ENCODE measurements at regions not wholly inside any gene's neighbourhood (a gene's known extent, or its start where the extent isn't known, plus 50 kb on each side); places are given as distances from the start of the nearest gene placed in this dataset.

- DNase-seq = no peak
Observed at GRCh38 chr17:77849239-77849638, 109.3 kb upstream of the TNRC6C start.

GRCh38 chr17:77851921-77852320 lies 106.6 kb upstream of the TNRC6C start:
- DNase-seq = no peak

- peak; percentile 35 for DNase-seq
Observed at GRCh38 chr17:77852731-77853130, 105.8 kb upstream of the TNRC6C start.

GRCh38 chr17:77853191-77853977 lies 105.1 kb upstream of the TNRC6C start:
- peak; percentile 33 for DNase-seq

- no peak for DNase-seq
Observed at GRCh38 chr17:77854083-77854758, 104.3 kb upstream of the TNRC6C start.

GRCh38 chr17:77854759-77855745 lies 103.5 kb upstream of the TNRC6C start:
- DNase-seq = no peak

GRCh38 chr17:77856551-77857305 lies 101.8 kb upstream of the TNRC6C start:
- DNase-seq = no peak

GRCh38 chr17:77857306-77857555 lies 101.3 kb upstream of the TNRC6C start:
- no peak for DNase-seq

- no peak for DNase-seq
Observed at GRCh38 chr17:77857613-77858012, 100.9 kb upstream of the TNRC6C start.

GRCh38 chr17:77858291-77859034 lies 100.0 kb upstream of the TNRC6C start:
- DNase-seq = no peak

- no peak for DNase-seq
Observed at GRCh38 chr17:77859035-77859810, 99.3 kb upstream of the TNRC6C start.

GRCh38 chr17:77861133-77861695 lies 97.3 kb upstream of the TNRC6C start:
- no peak for DNase-seq

- no peak for DNase-seq
Observed at GRCh38 chr17:77861981-77862645, 96.4 kb upstream of the TNRC6C start.

- no peak for DNase-seq
Observed at GRCh38 chr17:77862890-77863813, 95.4 kb upstream of the TNRC6C start.

GRCh38 chr17:77863814-77864161 lies 94.7 kb upstream of the TNRC6C start:
- DNase-seq = no peak

GRCh38 chr17:77864234-77865111 lies 94.0 kb upstream of the TNRC6C start:
- DNase-seq = no peak

GRCh38 chr17:77865112-77865611 lies 93.3 kb upstream of the TNRC6C start:
- DNase-seq = no peak

- no peak for DNase-seq
Observed at GRCh38 chr17:77865716-77866115, 92.8 kb upstream of the TNRC6C start.
